Ascending aorta (tissue), 2 donors: ENCODE measurements at regions not wholly inside any gene's neighbourhood (a gene's known extent, or its start where the extent isn't known, plus 50 kb on each side); places are given as distances from the start of the nearest gene placed in this dataset.
"Not testable (repeated sequence)": the region's sequence is repeated elsewhere in the genome, so short reads cannot be mapped to it uniquely, and the experiment has no call there.

Source experiments
- DNase-seq, 2 donors: peaks; one replicate each; pipeline ENCODE4 v3.0.0-alpha.2; 2019; ENCODE audit warnings: low spot score in 2 of 2
- H3K27ac ChIP-seq, 2 donors: fragments of 200-600 bp; sonication (generic); one replicate each; pipeline ENCODE4 v1.5.1; 2016 to 2017; ENCODE audit warnings: mild to moderate bottlenecking in 1 of 2
- H3K27me3 ChIP-seq: fragments of 200-600 bp; sonication (generic); one replicate; pipeline ENCODE4 v1.5.1; 2017
- H3K36me3 ChIP-seq, 2 donors: fragments of 200-600 bp; sonication (generic); one replicate each; pipeline ENCODE4 v1.5.1; 2016
- H3K4me1 ChIP-seq, 2 donors: fragments of 200-600 bp; sonication (generic); one replicate each; pipeline ENCODE4 v1.5.1; 2016 to 2017; ENCODE audit warnings: mild to moderate bottlenecking in 1 of 2
- H3K4me3 ChIP-seq, 2 donors: fragments of 200-600 bp; sonication (generic); one replicate each; pipeline ENCODE4 v1.5.1; 2016 to 2017; ENCODE audit warnings: mild to moderate bottlenecking in 1 of 2
- H3K9me3 ChIP-seq, 2 donors: fragments of 200-600 bp; sonication (generic); one replicate each; pipeline ENCODE4 v1.5.1; 2016
- intact Hi-C: fragments of 100-400 bp; cut with DNase I; formaldehyde crosslinking; loops from one replicate; pipeline ENCODE4 v1.15.1; 2023
- TF ChIP-seq, protein P1 (sequence below), 3 experiments: fragments of 200-600 bp in 2 of 3; fragments of 450-650 bp in 1 of 3; sonication (generic) in 2 of 3; IDR thresholded peaks; one replicate each; pipeline ENCODE4 v1.5.1; 2016 to 2019; ENCODE audit warnings: antibody characterized with exemption in 3 of 3, mild to moderate bottlenecking in 1 of 3, moderate library complexity in 1 of 3

- Histone ChIP-seq H3K9me3 (no peaks in the 10 kb centered on the region), H3K36me3 (no peaks in the 10 kb centered on the region), H3K27me3 (no peaks in the 10 kb centered on the region), H3K4me3 (no peak overlapping the region), H3K27ac (no peak overlapping the region), H3K4me1 (no peaks in the 10 kb centered on the region)
- DNase-seq, result no peak
- intact Hi-C loops, result no loop called here
- TF ChIP-seq, protein P1, sequence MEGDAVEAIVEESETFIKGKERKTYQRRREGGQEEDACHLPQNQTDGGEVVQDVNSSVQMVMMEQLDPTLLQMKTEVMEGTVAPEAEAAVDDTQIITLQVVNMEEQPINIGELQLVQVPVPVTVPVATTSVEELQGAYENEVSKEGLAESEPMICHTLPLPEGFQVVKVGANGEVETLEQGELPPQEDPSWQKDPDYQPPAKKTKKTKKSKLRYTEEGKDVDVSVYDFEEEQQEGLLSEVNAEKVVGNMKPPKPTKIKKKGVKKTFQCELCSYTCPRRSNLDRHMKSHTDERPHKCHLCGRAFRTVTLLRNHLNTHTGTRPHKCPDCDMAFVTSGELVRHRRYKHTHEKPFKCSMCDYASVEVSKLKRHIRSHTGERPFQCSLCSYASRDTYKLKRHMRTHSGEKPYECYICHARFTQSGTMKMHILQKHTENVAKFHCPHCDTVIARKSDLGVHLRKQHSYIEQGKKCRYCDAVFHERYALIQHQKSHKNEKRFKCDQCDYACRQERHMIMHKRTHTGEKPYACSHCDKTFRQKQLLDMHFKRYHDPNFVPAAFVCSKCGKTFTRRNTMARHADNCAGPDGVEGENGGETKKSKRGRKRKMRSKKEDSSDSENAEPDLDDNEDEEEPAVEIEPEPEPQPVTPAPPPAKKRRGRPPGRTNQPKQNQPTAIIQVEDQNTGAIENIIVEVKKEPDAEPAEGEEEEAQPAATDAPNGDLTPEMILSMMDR (IDR thresholded peaks at IDR 0.05), result no peak
Measured at GRCh38 chr1:57578680-57579079, 154.8 kb upstream of the DAB1 start.

DNA sequence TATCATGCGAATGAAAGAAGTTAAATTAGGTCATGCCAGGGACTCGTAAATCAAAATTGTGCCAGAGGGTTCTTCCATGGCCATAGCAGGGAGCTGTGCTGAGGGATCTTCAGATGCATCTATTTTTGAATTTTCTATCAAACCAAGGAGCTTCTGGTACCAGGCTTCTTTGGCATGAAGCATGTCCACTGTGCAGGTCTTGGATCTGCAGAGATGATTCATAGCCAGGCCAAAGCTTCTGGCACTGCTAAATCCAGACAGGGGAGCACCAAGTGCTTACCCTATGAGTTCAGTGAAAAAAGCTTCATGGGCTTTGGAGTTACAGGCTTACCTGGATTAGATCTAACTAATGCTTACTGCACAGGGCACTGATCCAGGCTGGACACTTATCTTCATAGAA, 154.2 kb upstream of the DAB1 start:
- H3K9me3 ChIP-seq, result no peaks in the 10 kb centered on the region
- intact Hi-C loops, result no loop called here
- no peaks in the 10 kb centered on the region for H3K4me1 ChIP-seq
- TF ChIP-seq, protein P1 (IDR thresholded peaks at IDR 0.05), result no peak
- no peaks in the 10 kb centered on the region for H3K27me3 ChIP-seq
- H3K27ac ChIP-seq, result no peak overlapping the region
- H3K4me3 ChIP-seq, result no peak overlapping the region
- no peak for DNase-seq
- H3K36me3 ChIP-seq, result no peaks in the 10 kb centered on the region

- Histone ChIP-seq H3K27ac (no peak overlapping the region), H3K4me1 (no peaks in the 10 kb centered on the region), H3K9me3 (no peaks in the 10 kb centered on the region), H3K27me3 (no peaks in the 10 kb centered on the region), H3K36me3 (no peaks in the 10 kb centered on the region), H3K4me3 (no peak overlapping the region)
- intact Hi-C loops, result no loop called here
- TF ChIP-seq, protein P1 (IDR thresholded peaks at IDR 0.05), result no peak
- DNase-seq, result no peak
Measured at GRCh38 chr1:57576756-57577155, 152.9 kb upstream of the DAB1 start.

- Histone ChIP-seq H3K4me1 (no peaks in the 10 kb centered on the region), H3K9me3 (no peaks in the 10 kb centered on the region), H3K27me3 (no peaks in the 10 kb centered on the region), H3K27ac (no peak overlapping the region), H3K36me3 (no peaks in the 10 kb centered on the region), H3K4me3 (no peak overlapping the region)
- no peak for DNase-seq
- intact Hi-C loops, result no loop called here
- TF ChIP-seq, protein P1 (IDR thresholded peaks at IDR 0.05), result no peak
Measured at GRCh38 chr1:57572016-57572415, 148.2 kb upstream of the DAB1 start.

DNA sequence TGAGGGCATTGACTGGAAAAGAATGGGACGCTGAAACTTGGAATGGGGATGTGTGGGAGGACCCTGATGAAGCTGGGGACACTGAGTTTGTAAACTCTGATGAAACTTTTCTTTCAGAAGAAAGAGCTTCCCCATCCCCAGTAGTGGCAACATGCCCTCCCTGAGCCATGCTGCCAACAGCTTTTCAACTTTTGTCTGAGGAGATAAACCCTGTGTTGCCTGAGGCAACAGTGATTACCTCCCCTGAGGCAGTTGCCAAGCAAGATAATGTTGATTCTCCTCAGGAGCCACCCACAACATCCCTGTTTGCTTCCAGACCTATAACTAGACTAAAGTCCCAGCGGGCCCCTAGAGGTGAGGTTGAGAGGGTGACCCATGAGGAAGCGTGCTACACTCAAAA, 134.2 kb upstream of the DAB1 start:
- intact Hi-C loops, H3K36me3 ChIP-seq: not testable (repeated sequence)

GRCh38 chr1:57553666-57554065, 129.8 kb upstream of the DAB1 start:
- H3K27ac ChIP-seq, result no peak overlapping the region

More for the DNA sequence above, 134.2 kb upstream of the DAB1 start:
- H3K9me3 ChIP-seq, H3K4me1 ChIP-seq, H3K27ac ChIP-seq, DNase-seq, H3K27me3 ChIP-seq, H3K4me3 ChIP-seq: not testable (repeated sequence)

More at GRCh38 chr1:57553666-57554065, 129.8 kb upstream of the DAB1 start:
- Histone ChIP-seq H3K4me3 (no peak overlapping the region), H3K36me3 (no peaks in the 10 kb centered on the region), H3K9me3 (no peaks in the 10 kb centered on the region), H3K4me1 (no peaks in the 10 kb centered on the region), H3K27me3 (no peaks in the 10 kb centered on the region)
- DNase-seq, result no peak
- TF ChIP-seq, protein P1 (IDR thresholded peaks at IDR 0.05), result no peak
- intact Hi-C loops, result no loop called here
